Fibroblast of lung (primary cell): ENCODE measurements at regions not wholly inside any gene's neighbourhood (a gene's known extent, or its start where the extent isn't known, plus 50 kb on each side); places are given as distances from the start of the nearest gene placed in this dataset.

ENCODE experiments used
- DNase-seq, 2 donors: peaks; one replicate each; pipeline versions ENCODE4 v3.0.0 to v3.0.0-alpha.2; 2010; ENCODE audit warnings: low read depth in 2 of 2
- H2AFZ ChIP-seq: 2 replicates; pipeline ENCODE4 v1.5.1; 2012; ENCODE audit warnings: low read length, control low read depth, inconsistent platforms
- H3K27ac ChIP-seq: 2 replicates; pipeline ENCODE4 v1.5.1; 2011; ENCODE audit warnings: low read length, control low read depth; ENCODE audit not compliant: insufficient read depth
- H3K27me3 ChIP-seq: 2 replicates; pipeline ENCODE4 v1.5.1; 2011; ENCODE audit warnings: mild to moderate bottlenecking, low read length; ENCODE audit not compliant: control insufficient read depth, insufficient read depth
- H3K36me3 ChIP-seq: 2 replicates; pipeline ENCODE4 v1.5.1; 2011; ENCODE audit warnings: low read length; ENCODE audit not compliant: control insufficient read depth, insufficient read depth
- H3K4me1 ChIP-seq: 2 replicates; pipeline ENCODE4 v1.5.1; 2011; ENCODE audit warnings: low read length; ENCODE audit not compliant: control insufficient read depth, insufficient read depth; ENCODE audit errors: extremely low read depth
- H3K4me2 ChIP-seq: 2 replicates; pipeline ENCODE4 v1.5.1; 2011; ENCODE audit warnings: low read length, control low read depth; ENCODE audit not compliant: insufficient read depth; ENCODE audit errors: extremely low read depth
- H3K4me3 ChIP-seq, 4 experiments: fragments of 200-600 bp in 1 of 4; sonication (generic) in 1 of 4; replicated peaks in 1 of 4; 2 replicates each; pipeline ENCODE4 v1.5.1; 2011 to 2016; ENCODE audit warnings: low read length in 4 of 4, low read depth in 3 of 4, mild to moderate bottlenecking in 3 of 4, control low read depth in 2 of 4, inconsistent platforms in 1 of 4, mixed read lengths in 1 of 4; ENCODE audit not compliant: insufficient read depth in 1 of 4; ENCODE audit errors: control extremely low read depth in 1 of 4
- H3K79me2 ChIP-seq: 2 replicates; pipeline ENCODE4 v1.5.1; 2012; ENCODE audit warnings: mild to moderate bottlenecking, low read length, inconsistent platforms; ENCODE audit not compliant: control insufficient read depth, insufficient read depth
- H3K9ac ChIP-seq: 2 replicates; pipeline ENCODE4 v1.5.1; 2011; ENCODE audit warnings: mild to moderate bottlenecking, low read length, control low read depth; ENCODE audit not compliant: insufficient read depth
- H3K9me3 ChIP-seq: 2 replicates; pipeline ENCODE4 v1.5.1; 2012; ENCODE audit warnings: low read depth, low read length; ENCODE audit not compliant: control insufficient read depth, insufficient read depth
- H4K20me1 ChIP-seq: 2 replicates; pipeline ENCODE4 v1.5.1; 2011; ENCODE audit warnings: low read length; ENCODE audit not compliant: control insufficient read depth, insufficient read depth; ENCODE audit errors: extremely low read depth
- CTCF ChIP-seq, 2 donors: IDR thresholded peaks in 1 of 2; conservative IDR thresholded peaks in 1 of 2; 1 replicate in 1 of 2; 2 replicates in 1 of 2; pipeline ENCODE4 v1.5.1; 2011 to 2012; ENCODE audit warnings: low read length in 2 of 2, control low read depth in 1 of 2, inconsistent platforms in 1 of 2, low read depth in 1 of 2, mild to moderate bottlenecking in 1 of 2
- EZH2 ChIP-seq: IDR thresholded peaks from 2 replicates; pipeline ENCODE4 v1.5.1; 2012; ENCODE audit warnings: low read length, control low read depth, mild to moderate bottlenecking; ENCODE audit errors: missing control alignments

- Histone ChIP-seq H4K20me1 (no peaks in the 10 kb centered on the region), H3K79me2 (no peaks in the 10 kb centered on the region), H3K4me1 (no peaks in the 10 kb centered on the region), H2AFZ (no peak overlapping the region), H3K9ac (no peak overlapping the region), H3K36me3 (no peaks in the 10 kb centered on the region), H3K27me3 (no peaks in the 10 kb centered on the region), H3K4me2 (no peak overlapping the region), H3K9me3 (no peaks in the 10 kb centered on the region), H3K27ac (no peak overlapping the region), H3K4me3 (no peak overlapping the region)
- DNase-seq = no peak
- TF ChIP-seq CTCF (conservative IDR thresholded peaks at IDR 0.05 in 1 of 2, IDR thresholded peaks at IDR 0.05 in 1 of 2; ENCODE audit: low read depth in 1 of 2, low read length in 2 of 2) (no peak), EZH2 (no peak)
Measured at GRCh38 chr14:58830121-58830520, 192.4 kb downstream of the DACT1 start.

GRCh38 chr14:58832095-58832521 is 194.3 kb downstream of the DACT1 start:
- no peaks in the 10 kb centered on the region for H3K36me3 ChIP-seq
- H3K4me3 ChIP-seq = no peak overlapping the region
- no peaks in the 10 kb centered on the region for H3K79me2 ChIP-seq
- TF ChIP-seq CTCF (conservative IDR thresholded peaks at IDR 0.05 in 1 of 2, IDR thresholded peaks at IDR 0.05 in 1 of 2; ENCODE audit: low read depth in 1 of 2, low read length in 2 of 2) (no peak), EZH2 (no peak)
- no peak for DNase-seq
- no peak overlapping the region for H3K27ac ChIP-seq
- no peak overlapping the region for H3K9ac ChIP-seq
- no peaks in the 10 kb centered on the region for H4K20me1 ChIP-seq
- no peaks in the 10 kb centered on the region for H3K4me1 ChIP-seq
- no peaks in the 10 kb centered on the region for H3K9me3 ChIP-seq
- H3K27me3 ChIP-seq = no peaks in the 10 kb centered on the region
- no peak overlapping the region for H2AFZ ChIP-seq
- H3K4me2 ChIP-seq = no peak overlapping the region

GRCh38 chr14:58833634-58834378 is 196.0 kb downstream of the DACT1 start:
- no peaks in the 10 kb centered on the region for H3K36me3 ChIP-seq

More at GRCh38 chr14:58833634-58834378, 196.0 kb downstream of the DACT1 start:
- TF ChIP-seq CTCF (conservative IDR thresholded peaks at IDR 0.05 in 1 of 2, IDR thresholded peaks at IDR 0.05 in 1 of 2; ENCODE audit: low read depth in 1 of 2, low read length in 2 of 2) (no peak), EZH2 (no peak)
- no peaks in the 10 kb centered on the region for H3K4me1 ChIP-seq
- H3K9me3 ChIP-seq = no peaks in the 10 kb centered on the region
- H2AFZ ChIP-seq = no peak overlapping the region
- DNase-seq = no peak
- no peaks in the 10 kb centered on the region for H4K20me1 ChIP-seq
- H3K4me3 ChIP-seq = no peak overlapping the region
- no peak overlapping the region for H3K27ac ChIP-seq
- H3K9ac ChIP-seq = no peak overlapping the region
- no peaks in the 10 kb centered on the region for H3K27me3 ChIP-seq
- no peak overlapping the region for H3K4me2 ChIP-seq
- no peaks in the 10 kb centered on the region for H3K79me2 ChIP-seq
